ENCODE measurements at regions not wholly inside any gene's neighbourhood (a gene's known extent, or its start where the extent isn't known, plus 50 kb on each side); places are given as distances from the start of the nearest gene placed in this dataset.
"Not testable (repeated sequence)": the region's sequence is repeated elsewhere in the genome, so short reads cannot be mapped to it uniquely, and the experiment has no call there.

DNA sequence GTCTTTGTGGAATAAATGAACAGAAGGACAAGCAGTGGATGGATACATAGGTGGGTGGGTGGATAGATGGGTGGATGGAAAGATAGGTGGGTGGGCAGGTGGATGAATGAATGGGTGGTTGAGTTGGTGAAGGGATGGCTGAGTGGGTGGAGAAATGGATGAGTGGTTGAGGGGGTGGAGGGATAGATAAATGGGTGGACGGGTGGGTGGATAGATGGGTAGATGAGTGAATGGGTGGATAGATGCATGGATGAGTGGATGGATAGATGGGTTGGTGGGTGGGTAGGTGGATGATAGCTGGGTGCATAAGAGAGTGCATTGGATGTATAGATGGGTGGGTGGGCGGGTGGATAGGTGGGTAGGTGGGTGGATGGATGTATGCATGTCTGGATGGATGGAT, 63.5 kb downstream of the UNC93B1 start:
- DNase-seq (ENCODE audit: low read depth) = not testable (repeated sequence)

DNA sequence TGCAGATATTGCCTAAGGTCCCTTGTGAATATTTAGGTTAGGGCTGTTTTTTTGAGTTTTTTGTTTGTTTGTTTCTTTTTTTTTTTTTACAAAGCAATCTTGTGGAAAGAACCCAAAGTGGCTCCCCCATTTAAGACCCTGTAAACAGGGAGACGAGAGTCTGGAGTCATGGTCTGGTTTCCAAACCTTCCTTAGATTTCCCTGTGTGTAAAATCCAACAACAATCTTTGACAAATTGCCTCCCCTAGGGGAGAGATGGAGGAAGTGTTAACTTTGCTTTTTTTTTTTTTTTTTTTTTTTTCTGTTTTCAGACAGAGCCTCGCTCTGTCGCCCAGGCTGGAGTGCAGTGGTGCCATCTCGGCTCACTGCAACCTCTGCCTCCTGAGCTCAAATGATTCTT, 64.9 kb downstream of the UNC93B1 start:
- not testable (repeated sequence) for DNase-seq (ENCODE audit: low read depth)

DNA sequence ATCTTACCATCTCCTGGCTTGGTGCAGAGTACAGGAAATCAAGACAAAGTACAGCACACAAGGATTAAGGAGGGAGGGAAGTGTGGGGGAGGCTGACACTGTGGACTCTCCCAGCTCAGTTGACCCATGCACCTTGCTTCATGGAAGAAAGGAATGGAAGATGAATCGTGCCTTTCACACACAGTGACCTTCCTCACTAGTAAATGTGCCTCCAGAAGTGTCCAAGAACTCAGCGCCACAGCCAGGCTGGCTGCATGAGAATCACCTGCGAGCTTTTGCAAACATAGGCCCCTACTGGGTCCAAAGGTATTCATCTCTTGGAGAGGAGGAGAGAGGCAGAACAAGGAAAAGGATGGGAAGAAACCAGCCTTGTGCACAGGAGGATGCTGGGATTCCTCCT, 65.5 kb downstream of the UNC93B1 start:
- not testable (repeated sequence) for DNase-seq (ENCODE audit: low read depth)

DNA sequence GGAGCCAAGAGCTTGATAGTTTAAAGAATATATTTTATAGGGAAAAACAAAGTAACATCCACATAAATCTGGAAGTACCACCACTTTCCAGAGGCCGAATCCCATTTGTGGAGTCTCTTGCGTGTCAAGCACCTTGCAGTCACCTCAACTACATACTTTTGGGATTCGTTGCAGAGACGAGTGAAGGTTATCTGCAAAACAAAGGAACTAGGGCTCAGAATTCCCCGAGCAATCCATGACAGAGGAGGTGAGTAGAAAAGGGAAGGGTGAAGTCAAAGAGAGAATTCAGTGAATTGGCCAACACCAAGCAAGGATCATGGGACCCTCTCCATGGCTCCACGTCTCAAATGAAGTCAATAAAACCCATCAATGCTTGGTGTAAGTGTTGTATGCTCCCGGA, 80.3 kb downstream of the UNC93B1 start:
- not testable (repeated sequence) for DNase-seq (ENCODE audit: low read depth)

DNA sequence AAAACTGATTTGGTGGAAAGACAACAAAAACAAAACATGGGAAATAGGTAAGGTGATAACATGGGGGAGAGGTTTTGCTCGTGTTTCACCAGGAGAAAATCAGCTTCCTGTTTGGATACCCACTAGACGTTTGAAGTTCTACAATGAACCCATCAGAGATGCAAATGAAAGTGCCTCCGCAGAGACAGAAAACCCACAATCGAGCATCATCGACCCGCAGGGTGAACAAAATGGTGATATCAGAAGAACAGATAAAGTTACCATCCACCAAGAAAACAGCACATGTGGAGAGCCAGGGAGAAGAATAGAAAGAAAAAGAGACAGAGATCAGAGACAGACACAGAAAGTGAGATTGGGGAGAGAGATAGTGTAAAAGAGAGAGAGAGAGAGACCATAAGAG, 83.4 kb downstream of the UNC93B1 start:
- DNase-seq (ENCODE audit: low read depth) = not testable (repeated sequence)

DNA sequence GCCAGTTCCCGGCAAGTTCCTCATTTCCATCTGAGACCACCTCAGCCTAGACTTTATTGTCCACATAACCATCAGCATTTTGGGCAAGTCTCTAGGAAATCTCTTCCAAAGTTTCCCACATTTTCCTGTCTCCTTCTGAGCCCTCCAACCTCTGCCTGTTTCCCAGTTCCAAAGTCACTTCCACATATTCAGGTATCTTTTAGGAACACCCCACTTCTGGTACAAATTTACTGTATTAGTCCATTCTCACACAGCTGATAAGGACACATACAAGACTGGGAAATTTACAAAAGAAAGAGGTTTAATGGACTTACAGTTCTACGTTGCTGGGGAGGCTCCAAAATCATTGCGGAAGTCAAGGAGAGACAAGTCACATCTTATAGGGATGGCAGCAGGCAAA, 91.7 kb downstream of the UNC93B1 start:
- DNase-seq (ENCODE audit: low read depth) = not testable (repeated sequence)

DNA sequence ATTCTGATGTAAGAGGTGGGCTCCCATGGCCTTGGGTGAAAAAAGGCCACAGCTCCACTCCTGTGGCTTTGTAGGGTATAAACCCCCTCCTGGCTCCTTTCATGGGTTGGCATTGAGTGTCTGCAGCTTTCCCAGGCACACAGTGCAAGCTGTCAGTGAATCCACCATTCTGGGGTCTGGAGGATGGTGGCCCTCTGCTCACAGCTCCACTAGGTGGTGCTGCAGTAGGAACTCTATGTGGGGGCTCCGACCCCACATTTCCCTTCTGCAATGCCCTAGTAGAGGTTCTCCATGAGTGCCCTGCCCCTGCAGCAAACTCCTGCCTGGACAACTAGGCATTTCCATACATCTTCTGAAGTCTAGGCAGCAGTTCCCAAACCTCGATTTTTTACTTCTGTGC, 92.7 kb downstream of the UNC93B1 start:
- not testable (repeated sequence) for DNase-seq (ENCODE audit: low read depth)

DNA sequence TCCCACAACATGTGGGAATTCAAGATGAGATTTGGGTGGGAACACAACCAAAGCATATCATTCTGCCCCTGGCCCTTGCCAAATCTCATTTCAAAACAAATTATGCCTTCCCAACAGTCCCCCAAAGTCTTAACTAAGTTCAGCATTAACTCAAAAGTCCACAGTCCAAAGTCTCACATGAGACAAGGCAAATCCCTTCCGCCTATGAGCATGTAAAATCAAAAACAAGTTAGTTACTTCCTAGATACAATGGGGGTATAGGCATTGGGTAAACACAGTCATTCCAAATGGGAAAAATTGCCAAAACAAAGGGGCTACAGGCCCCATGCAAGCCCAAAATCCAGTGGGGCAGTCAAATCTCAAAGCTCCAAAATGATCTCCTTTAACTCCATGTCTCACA, 93.1 kb downstream of the UNC93B1 start:
- DNase-seq (ENCODE audit: low read depth) = not testable (repeated sequence)

DNA sequence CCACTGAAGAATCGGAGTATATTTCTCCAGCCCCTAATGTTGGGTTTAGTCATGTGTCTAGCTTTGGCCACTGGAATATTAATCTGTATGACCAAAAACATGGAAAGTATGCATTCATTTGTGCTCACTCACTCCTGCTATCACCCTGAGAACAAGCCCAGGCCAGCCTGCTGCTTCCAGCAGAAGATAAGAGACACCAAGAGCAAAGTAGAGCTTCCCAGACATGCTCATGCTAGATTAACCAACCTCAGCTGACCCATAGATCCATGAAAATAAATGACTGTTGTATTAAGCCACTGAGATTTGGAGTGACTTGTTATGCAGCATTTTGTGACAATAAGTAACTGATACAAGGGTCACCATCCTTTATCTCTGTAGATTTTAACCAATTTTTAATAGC, 96.9 kb downstream of the UNC93B1 start:
- not testable (repeated sequence) for DNase-seq (ENCODE audit: low read depth)

DNA sequence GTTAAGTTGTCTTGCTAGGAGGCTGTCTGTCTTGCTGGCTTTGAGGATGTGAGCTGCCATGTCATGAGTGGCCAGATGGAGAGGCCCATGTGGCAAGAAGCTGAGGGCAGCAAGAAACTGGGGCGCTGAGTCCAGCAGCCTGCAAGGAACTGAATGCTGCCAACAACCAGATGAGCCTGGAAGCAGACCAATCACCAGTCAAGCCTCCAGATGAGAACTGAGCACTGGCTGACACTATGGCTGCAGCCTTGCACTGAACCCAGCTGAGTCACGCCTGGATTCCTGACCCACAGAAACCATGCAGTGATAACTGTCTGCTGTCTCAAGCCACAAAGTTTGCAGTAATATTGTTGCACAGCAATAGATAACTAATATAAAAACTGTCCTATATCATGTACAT, 104.4 kb downstream of the UNC93B1 start:
- not testable (repeated sequence) for DNase-seq (ENCODE audit: low read depth)

DNA sequence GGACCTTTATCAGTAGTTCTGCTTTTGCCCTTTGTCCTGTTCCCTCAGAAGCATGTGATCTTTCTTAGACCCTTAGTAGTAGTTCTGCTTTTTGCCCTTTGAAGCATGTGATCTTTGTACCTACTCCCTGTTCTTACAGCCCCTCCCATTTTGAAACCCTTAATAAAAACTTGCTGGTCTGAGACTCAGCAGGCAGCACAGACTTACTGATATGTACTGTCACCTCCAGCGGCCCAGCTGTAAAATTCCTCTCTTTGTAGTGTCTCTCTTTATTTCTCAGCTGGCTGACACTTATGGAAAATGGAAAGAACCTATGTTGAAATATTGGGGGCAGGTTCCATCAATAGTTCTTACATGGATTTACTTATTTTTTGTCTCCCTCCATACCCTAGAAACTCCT, 110.4 kb downstream of the UNC93B1 start:
- not testable (repeated sequence) for DNase-seq (ENCODE audit: low read depth)

DNA sequence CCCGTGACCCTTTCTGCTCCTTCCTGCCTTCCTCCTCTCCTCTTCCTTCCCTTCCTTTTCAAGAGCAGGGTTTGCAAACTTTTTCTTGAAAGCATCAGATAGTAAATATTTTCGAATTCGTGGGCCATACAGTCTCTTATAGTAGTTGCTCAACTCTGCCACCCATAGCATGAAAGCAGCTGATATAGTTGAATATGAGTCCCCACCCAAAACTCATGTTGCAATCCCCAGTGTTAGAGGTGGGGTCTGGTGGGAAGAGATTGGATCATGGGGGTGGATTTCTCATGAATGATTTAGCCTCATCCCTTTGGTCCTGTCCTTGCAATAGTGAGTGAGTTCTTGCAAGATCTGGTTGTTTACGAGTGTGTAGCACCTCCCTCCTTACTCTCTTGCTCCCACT, 114.3 kb downstream of the UNC93B1 start:
- DNase-seq (ENCODE audit: low read depth) = not testable (repeated sequence)

DNA sequence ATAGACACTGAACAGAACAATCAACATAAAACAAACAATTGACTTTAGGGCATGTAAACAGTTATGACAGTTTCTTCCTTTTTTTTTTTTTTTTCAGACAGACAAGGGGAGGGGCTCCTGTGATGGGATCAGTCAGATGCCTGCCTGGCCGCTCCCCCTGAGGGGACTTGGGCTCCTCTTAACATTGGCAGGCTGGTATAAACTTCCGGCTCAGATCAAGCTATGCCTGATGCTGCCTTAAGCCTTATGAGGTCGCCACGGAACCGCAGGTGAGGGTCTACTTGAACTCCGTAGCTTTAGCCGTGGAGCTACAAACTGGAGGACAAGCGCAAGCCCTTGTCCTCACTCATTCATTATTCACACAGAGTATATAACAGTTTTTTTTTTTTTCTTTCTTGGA, 115.8 kb downstream of the UNC93B1 start:
- not testable (repeated sequence) for DNase-seq (ENCODE audit: low read depth)

DNA sequence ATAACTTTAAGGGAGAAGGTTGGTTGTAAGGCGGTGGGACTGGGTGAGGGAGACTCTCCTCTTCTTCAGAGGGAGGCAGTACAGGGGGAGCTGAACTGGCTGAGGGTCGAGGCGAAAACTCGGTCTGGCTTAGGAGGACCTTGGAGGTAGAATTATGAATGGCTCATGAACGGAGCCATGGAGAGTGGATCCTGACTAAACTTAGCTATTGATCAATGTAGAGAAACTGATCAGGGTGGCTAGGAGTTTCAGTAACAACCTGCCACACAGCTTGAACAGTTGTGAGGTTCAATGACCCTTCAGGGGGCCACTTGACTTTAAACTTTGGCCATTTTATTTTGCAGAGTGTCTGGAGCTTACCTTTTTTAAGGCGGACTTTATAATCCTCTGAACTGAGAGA, 117.2 kb downstream of the UNC93B1 start:
- not testable (repeated sequence) for DNase-seq (ENCODE audit: low read depth)

DNA sequence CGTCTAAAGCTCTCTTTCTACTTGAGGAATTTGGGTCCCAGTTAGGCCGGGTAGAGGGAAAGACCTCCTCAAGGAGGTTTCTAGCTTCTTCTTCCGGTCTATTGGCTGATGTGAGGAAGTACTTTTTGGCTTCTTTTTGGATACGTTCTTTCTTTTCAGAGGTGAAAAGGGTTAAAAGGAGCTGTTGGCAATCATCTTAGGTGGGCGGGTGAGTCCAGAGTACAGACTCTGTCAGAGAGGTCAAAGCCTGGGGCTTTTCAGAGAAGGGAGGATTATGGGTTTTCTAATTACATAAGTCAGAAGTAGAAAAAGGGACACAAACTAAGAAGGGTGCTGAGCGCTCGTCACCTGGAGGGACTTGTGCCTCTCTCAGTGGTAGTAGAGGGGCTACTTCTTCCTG, 117.7 kb downstream of the UNC93B1 start:
- not testable (repeated sequence) for DNase-seq (ENCODE audit: low read depth)

DNA sequence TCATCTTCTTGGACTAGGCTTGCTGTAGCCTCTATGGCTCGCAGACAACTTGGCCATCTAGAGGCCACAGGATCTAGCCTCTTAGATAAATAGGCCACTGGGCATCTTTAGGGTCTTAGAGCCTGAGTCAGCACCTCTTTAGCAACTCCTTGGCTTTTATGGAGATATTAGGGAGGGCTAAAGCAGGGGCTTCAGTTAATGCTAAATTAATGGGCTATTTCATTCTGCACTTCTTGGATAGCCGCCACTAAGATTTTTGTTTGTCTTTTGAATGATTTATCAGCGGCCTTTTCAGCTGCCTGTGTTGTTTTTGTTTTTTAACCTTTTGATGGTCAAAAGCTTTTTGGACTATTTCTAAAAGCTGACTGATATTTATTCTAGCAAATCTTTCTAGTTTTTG, 118.3 kb downstream of the UNC93B1 start:
- DNase-seq (ENCODE audit: low read depth) = not testable (repeated sequence)

DNA sequence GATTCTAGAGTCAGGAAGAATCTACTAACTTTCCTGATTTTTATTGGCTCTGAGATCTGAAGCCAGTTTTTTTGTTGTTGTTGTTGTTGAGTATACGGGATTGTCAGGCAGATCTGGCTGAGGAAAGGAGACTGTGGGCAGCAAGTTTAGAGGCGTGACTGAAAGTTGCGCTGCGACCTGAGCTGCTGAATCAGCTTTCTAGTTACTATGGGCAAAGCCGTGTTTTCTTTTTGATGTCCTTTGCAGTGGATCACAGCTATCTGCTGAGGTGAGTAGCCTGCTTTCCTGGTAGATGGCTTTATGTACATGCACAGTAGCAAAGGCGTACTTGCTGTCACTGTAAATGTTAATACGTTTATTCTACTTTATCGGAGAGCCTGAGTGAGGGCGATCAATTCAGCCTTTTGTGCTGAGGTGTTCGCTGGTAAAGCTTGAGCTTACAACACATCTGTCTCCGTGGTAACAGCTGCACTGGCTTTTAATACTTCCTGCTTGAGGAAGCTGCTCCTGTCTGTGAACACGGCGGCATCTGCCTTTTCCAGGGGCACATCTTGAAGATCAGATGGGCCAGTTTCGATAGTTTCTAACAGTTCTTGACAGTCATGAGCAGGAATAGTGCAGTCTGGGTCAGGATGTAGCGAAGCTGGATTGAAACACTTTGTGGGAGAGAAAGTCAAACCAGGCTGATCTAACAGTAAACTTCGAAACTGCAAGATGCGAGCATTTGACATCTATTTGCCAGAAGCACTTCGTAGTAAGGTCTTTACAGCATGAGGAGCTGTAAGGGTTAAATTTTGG, 118.9 kb downstream of the UNC93B1 start:
- not testable (repeated sequence) for DNase-seq (ENCODE audit: low read depth)

DNA sequence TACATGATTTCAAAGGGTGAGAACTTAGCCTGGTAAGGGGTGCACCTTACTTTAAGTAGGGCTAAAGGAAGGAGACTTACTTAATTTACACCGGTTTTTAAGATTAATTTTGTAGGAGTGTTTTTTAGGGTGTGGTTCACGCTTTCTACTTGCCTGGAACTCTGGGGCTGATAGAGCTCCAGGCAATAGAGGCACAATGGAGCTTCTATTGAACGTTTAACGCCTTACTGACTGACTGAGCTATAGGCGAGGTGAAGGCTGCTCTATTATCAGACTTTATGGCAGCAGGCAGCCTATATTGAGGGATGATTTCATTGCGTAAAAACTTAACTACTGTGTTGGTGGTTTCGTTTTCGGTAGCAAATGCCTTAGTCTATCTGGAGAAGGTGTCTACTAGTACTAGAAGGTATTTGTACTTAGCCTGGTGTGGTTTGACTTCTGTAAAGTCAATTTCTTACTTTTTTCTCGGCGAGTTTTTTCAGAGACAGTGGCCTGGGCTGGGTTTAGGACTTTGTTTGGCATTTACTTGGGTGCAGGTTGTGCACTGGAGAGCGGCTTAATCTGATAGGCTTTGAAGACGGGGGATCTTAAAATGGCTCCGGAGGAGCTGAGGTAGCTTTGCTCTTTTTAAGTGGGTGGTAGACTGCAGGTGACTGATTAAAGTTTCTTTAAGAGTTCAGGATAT, 119.7 kb downstream of the UNC93B1 start:
- DNase-seq (ENCODE audit: low read depth) = not testable (repeated sequence)

DNA sequence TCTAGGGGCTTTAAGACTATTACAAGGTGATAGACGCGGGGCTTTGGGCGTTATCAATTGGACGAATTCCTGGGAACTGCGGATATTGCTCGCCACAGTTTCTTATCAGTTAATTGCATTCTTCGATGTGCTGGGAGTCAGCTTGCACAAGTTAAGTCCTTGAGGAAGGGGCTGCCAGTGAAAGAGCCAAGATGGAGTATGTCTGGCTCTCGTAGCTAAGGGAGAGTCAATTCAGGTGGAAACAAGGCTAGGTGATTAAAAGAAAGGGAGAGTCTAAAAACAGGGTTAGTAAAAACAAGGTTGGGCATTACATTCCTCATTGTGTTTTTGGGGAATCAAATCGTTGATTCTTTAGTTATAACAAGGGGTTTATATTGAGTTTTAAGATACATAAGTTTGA, 121.6 kb downstream of the UNC93B1 start:
- not testable (repeated sequence) for DNase-seq (ENCODE audit: low read depth)

DNA sequence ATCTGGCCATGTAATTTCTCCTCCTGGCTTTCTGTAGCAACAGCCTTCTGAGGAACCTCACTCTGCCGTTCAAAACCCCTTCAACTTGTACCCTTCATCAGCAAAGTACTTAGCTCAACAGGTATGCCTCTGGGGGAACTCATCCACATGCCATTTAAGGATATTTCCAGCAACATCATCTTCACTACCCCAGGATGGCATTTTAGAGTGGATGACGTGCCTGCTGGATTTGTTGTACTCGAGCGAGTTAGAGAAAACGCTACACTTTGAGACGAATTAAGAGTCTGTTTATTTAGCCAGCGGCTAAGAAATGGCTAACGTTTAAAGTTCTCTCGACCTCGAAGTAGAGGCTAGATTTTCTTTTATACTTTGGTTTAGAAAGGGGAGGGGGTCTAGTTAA, 122.1 kb downstream of the UNC93B1 start:
- not testable (repeated sequence) for DNase-seq (ENCODE audit: low read depth)

DNA sequence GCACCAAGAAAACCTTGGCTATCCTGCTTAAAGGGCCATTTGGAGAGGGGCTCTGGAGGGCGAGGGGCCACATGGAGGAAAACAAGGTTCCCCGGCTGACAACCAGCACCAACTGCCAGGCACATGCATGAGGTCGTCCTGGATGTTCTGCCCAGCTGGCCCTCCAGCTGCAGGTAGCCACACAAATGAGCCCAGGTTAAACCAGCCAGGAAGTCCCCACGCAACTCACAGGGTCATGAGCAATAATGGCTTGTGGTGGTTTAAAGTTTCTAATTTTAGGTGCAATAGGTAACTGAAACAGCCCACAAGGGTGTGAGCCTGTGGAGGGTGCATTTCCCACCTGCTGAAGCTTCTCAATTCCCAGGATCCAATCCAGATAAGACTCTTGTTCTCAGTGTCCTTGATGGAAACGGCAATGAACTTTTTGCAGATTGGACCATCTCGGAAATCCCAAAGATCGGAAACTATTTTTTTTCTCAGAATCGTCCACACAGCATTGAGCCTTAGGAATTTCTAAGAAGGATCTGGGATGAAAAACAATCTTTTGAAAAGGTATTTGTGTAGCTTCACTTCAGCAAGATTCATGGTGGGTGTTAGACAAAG, 123.2 kb downstream of the UNC93B1 start:
- not testable (repeated sequence) for DNase-seq (ENCODE audit: low read depth)

DNA sequence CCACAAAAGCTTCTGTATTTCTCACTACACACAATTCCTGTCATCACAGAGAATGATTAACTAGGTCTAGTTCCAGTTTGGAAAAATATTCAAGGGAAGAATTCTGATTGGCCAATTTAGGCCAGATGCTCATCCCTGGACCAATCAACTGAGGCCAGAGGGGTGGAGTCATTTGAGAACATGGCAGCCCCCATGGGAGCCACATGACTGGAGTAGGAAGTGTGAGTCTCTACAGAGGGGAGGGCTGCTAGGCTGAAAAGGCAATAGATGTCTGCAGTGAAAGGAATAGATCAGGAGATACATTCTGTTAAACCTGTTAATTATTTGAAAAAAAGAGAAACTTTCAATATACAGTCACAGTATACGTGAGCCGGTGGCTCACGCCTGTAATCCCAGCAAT, 125.2 kb downstream of the UNC93B1 start:
- DNase-seq (ENCODE audit: low read depth) = not testable (repeated sequence)

DNA sequence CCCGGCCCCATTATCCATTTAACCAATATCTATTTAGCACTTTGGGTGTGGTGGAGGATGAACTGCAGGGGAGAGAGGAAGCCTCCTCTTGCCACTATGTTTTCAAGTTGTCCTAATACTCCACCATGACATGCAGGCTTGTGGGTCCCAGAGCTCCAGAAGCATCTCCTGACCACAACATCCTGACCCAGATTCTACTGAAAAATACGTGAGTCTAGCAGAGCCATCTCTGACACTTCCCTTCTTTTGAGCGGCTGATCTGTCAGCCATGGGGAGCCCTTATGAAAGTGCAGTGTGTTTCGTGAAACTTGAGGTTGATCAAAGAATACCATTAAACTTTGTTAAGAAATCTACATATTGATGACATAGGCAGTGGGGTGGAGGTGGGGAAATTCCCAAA, 126.6 kb downstream of the UNC93B1 start:
- not testable (repeated sequence) for DNase-seq (ENCODE audit: low read depth)
